ENCODE measurements at regions not wholly inside any gene's neighbourhood (a gene's known extent, or its start where the extent isn't known, plus 50 kb on each side); places are given as distances from the start of the nearest gene placed in this dataset.

DNA sequence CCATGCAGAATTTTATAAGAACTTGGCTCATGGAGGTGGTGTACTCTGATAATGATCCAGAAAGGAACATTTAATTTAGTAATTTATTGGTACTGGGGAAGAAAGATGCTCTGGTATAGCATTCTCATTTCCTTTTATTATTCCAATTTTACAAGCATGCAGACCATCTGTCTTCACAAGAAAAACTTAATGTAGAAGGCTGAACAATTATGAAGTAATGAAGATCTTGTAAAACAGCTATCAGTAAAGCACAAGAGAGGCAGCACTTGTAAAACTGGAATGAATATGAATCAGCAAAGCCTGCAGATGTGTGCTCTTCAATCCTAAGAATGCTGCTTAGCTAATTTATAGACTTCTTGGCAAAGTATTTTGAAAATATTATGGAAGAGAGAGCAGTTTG lies 300.0 kb downstream of the YTHDC2 start:
- no peak overlapping the region for H3K56ac ChIP-seq (ENCODE audit: extremely low read depth, insufficient read depth, low read length)
- POLR2A ChIA-PET (ENCODE audit: unreplicated experiment) = no interaction called here
- no peaks in the 10 kb centered on the region for H3K36me3 ChIP-seq (ENCODE audit: control insufficient read depth, insufficient read depth, low read length)

More for the DNA sequence above, 300.0 kb downstream of the YTHDC2 start:
- no peak overlapping the region for H3K9ac ChIP-seq (ENCODE audit: low read depth, low read length)
- H2BK5ac ChIP-seq (ENCODE audit: low read depth, low read length, poor library complexity, severe bottlenecking) = no peak overlapping the region
- H3K4me3 ChIP-seq (ENCODE audit: insufficient read depth, low read depth, low read length) = no peak overlapping the region
- DNase-seq = no peak
- no peak overlapping the region for H4K5ac ChIP-seq (ENCODE audit: low read depth, low read length)
- no peaks in the 10 kb centered on the region for H4K20me1 ChIP-seq (ENCODE audit: insufficient read depth, low read length)
- no peak overlapping the region for H2AK9ac ChIP-seq (replicated peaks; ENCODE audit: low read depth, low read length, poor library complexity)
- H2AK5ac ChIP-seq (ENCODE audit: low read depth, low read length) = no peak overlapping the region
- no peak overlapping the region for H3K18ac ChIP-seq (ENCODE audit: low read depth, low read length)
- H3K4me1 ChIP-seq (ENCODE audit: control insufficient read depth, insufficient read depth, low read length) = no peaks in the 10 kb centered on the region
- H2AFZ ChIP-seq (replicated peaks; ENCODE audit: low read length, poor library complexity) = no peak overlapping the region
- in situ Hi-C loops (cut with MboI; ENCODE audit: low sequenced_read_pairs) = no loop called here
- H3K14ac ChIP-seq (replicated peaks; ENCODE audit: low read depth, low read length) = no peak overlapping the region
- H3K9me1 ChIP-seq (ENCODE audit: insufficient read depth, low read length) = no peaks in the 10 kb centered on the region
- no peak overlapping the region for H2BK15ac ChIP-seq (ENCODE audit: low read depth, low read length)
- no peak overlapping the region for H4K91ac ChIP-seq (ENCODE audit: insufficient read depth, low read depth, low read length)
- H3K79me1 ChIP-seq (ENCODE audit: low read depth in 1 of 2, low read length in 2 of 2) = no peaks in the 10 kb centered on the region
- intact Hi-C loops (cut with micrococcal nuclease) = no loop called here
- H3K27me3 ChIP-seq (ENCODE audit: control insufficient read depth, insufficient read depth, low read length) = no peaks in the 10 kb centered on the region
- H3K4me2 ChIP-seq (ENCODE audit: low read depth, low read length) = no peak overlapping the region
- H2BK120ac ChIP-seq (ENCODE audit: low read depth, low read length) = no peak overlapping the region
- no peak overlapping the region for H3K4ac ChIP-seq (ENCODE audit: low read depth, low read length)
- no peak overlapping the region for H4K8ac ChIP-seq (ENCODE audit: low read depth in 2 of 2, low read length in 2 of 2)
- CTCF ChIA-PET = interaction anchor here (0.9 kb wide), 1 partner anchor 10 kb away, joined by 3 read pairs; no protein-coding TSS in a partner anchor
- H2BK20ac ChIP-seq (ENCODE audit: low read depth, low read length) = no peak overlapping the region
- TF ChIP-seq SMC3 (IDR thresholded peaks at IDR 0.05; ENCODE audit: low read depth, low read length) (no peak), CHD1 (IDR thresholded peaks at IDR 0.05; ENCODE audit: low read depth, low read length) (no peak), MAFK (IDR thresholded peaks at IDR 0.05; ENCODE audit: low read depth, low read length) (no peak), CEBPB (IDR thresholded peaks at IDR 0.05; ENCODE audit: low read depth, low read length) (no peak), NFE2L2 (IDR thresholded peaks at IDR 0.05; ENCODE audit: low read depth, low read length) (no peak), BHLHE40 (IDR thresholded peaks at IDR 0.05; ENCODE audit: low read depth, low read length) (no peak), RFX5 (IDR thresholded peaks at IDR 0.05; ENCODE audit: low read depth, low read length) (no peak)
- TF ChIP-seq, protein P1, sequence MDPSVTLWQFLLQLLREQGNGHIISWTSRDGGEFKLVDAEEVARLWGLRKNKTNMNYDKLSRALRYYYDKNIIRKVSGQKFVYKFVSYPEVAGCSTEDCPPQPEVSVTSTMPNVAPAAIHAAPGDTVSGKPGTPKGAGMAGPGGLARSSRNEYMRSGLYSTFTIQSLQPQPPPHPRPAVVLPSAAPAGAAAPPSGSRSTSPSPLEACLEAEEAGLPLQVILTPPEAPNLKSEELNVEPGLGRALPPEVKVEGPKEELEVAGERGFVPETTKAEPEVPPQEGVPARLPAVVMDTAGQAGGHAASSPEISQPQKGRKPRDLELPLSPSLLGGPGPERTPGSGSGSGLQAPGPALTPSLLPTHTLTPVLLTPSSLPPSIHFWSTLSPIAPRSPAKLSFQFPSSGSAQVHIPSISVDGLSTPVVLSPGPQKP (IDR thresholded peaks at IDR 0.05; ENCODE audit: borderline replicate concordance, low read depth, low read length) = no peak
- no TSS peak for BruUV-seq (replicated peaks)
- no peak overlapping the region for H3K27ac ChIP-seq (ENCODE audit: insufficient read depth, low read length)
- dilution Hi-C loops (cut with HindIII; ENCODE audit: low sequenced_read_pairs, unreplicated experiment) = no loop called here
- ATAC-seq (ENCODE audit: low read depth) = no peak
- H3K9me3 ChIP-seq (ENCODE audit: control insufficient read depth, insufficient read depth, low read length) = no peaks in the 10 kb centered on the region
- H3K23ac ChIP-seq (ENCODE audit: low read depth, low read length) = no peak overlapping the region
